Naive thymus-derived CD4-positive, alpha-beta T cell (primary cell): ENCODE measurements at regions not wholly inside any gene's neighbourhood (a gene's known extent, or its start where the extent isn't known, plus 50 kb on each side); places are given as distances from the start of the nearest gene placed in this dataset.

Experiments used
- ATAC-seq: fragments of 150-1000 bp; cut with Tn5 transposase; 2 replicates; pipeline ENCODE4 v1.10.0; 2021; ENCODE audit warnings: mild to moderate bottlenecking, moderate library complexity
- CTCF ChIA-PET: fragments of 350-600 bp; sonication (Branson Sonifier 250); formaldehyde crosslinking; loops from one replicate; lab custom pipeline; 2021; ENCODE audit warnings: antibody characterized with exemption; lab: Charles Lee
- POLR2A ChIA-PET: fragments of 350-600 bp; sonication (Branson Sonifier 250); formaldehyde crosslinking; loops from one replicate; lab custom pipeline; 2021; ENCODE audit warnings: antibody characterized with exemption, inconsistent platforms; lab: Charles Lee
- DNase-seq, 9 donors: peaks; one replicate each; pipeline versions ENCODE4 v3.0.0 to v3.0.0-alpha.2; 2020 to 2022; ENCODE audit warnings: mixed read lengths in 1 of 9
- H3K27ac ChIP-seq: one replicate; pipeline ENCODE4 v1.7.0; 2013; ENCODE audit warnings: mild to moderate bottlenecking, low read depth, low read length, moderate library complexity
- H3K27me3 ChIP-seq, 2 donors: one replicate each; pipeline ENCODE4 v1.7.0; 2013; ENCODE audit warnings: low read length in 2 of 2, mild to moderate bottlenecking in 2 of 2, moderate library complexity in 2 of 2; ENCODE audit not compliant: control insufficient read depth in 2 of 2, insufficient read depth in 2 of 2
- H3K36me3 ChIP-seq, 3 experiments: 1 replicate in 2 of 3; 2 replicates in 1 of 3; pipeline ENCODE4 v1.7.0; 2013; ENCODE audit warnings: low read length in 3 of 3, mild to moderate bottlenecking in 3 of 3, moderate library complexity in 1 of 3; ENCODE audit not compliant: insufficient read depth in 3 of 3, control insufficient read depth in 2 of 3
- H3K4me1 ChIP-seq, 2 donors: one replicate each; pipeline ENCODE4 v1.7.0; 2013; ENCODE audit warnings: low read length in 2 of 2, mild to moderate bottlenecking in 2 of 2, moderate library complexity in 1 of 2; ENCODE audit not compliant: control insufficient read depth in 2 of 2, insufficient read depth in 2 of 2
- H3K4me3 ChIP-seq: 2 replicates; pipeline ENCODE4 v1.7.0; 2013; ENCODE audit warnings: mild to moderate bottlenecking, low read length
- H3K9me3 ChIP-seq, 3 experiments: 1 replicate in 2 of 3; 2 replicates in 1 of 3; pipeline ENCODE4 v1.7.0; 2013; ENCODE audit warnings: low read length in 3 of 3; ENCODE audit not compliant: control insufficient read depth in 2 of 3
- H3K27ac Mint-ChIP-seq, 9 donors: one replicate each; pipeline ENCODE4 v1.8.0; 2020 to 2022; ENCODE audit warnings: mixed read lengths in 9 of 9, mild to moderate bottlenecking in 8 of 9, moderate library complexity in 5 of 9, inconsistent platforms in 2 of 9
- H3K27me3 Mint-ChIP-seq, 5 donors: one replicate each; pipeline ENCODE4 v1.8.0; 2021 to 2022; ENCODE audit warnings: mixed read lengths in 5 of 5, mild to moderate bottlenecking in 1 of 5
- H3K36me3 Mint-ChIP-seq, 5 donors: one replicate each; pipeline ENCODE4 v1.8.0; 2020 to 2022; ENCODE audit warnings: mixed read lengths in 5 of 5, mild to moderate bottlenecking in 3 of 5, inconsistent platforms in 1 of 5
- H3K4me1 Mint-ChIP-seq, 7 donors: one replicate each; pipeline ENCODE4 v1.8.0; 2020 to 2022; ENCODE audit warnings: mixed read lengths in 7 of 7, mild to moderate bottlenecking in 3 of 7, inconsistent platforms in 1 of 7
- H3K4me3 Mint-ChIP-seq, 10 donors: one replicate each; pipeline ENCODE4 v1.8.0; 2020 to 2022; ENCODE audit warnings: mild to moderate bottlenecking in 10 of 10, mixed read lengths in 10 of 10, moderate library complexity in 6 of 10, inconsistent platforms in 2 of 10
- H3K9me3 Mint-ChIP-seq, 11 donors: one replicate each; pipeline ENCODE4 v1.8.0; 2020 to 2022; ENCODE audit warnings: mixed read lengths in 11 of 11, mild to moderate bottlenecking in 4 of 11, inconsistent platforms in 1 of 11, moderate library complexity in 1 of 11
- intact Hi-C, 2 donors: fragments of 100-400 bp; cut with micrococcal nuclease; formaldehyde crosslinking; loops; one replicate each; pipeline ENCODE4 v1.15.1; 2023

DNA sequence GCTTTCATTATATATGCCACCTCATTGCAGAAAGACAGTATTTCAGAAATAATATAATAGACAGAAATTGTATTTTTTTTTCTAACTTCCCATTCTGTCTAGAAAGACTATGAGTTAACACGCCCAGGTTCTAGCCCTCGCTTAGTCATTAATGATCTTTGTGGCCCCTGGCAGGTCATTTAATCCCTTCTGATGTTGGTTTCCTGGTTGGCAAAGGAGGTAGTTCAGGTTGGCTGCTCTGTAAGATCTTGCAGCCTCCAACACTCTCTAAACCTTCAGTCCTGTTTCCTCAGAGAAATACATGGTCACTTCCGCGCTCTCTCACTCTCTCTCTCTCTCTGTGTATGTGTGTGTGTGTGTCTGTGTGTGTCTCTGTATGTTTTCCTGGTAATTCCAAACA, 156.3 kb upstream of the NOCT start:
- POLR2A ChIA-PET, result no interaction called here
- peaks cover 4 to 35% (median 9%) of the 10 kb centered on the region in 5 donors for H3K27me3 Mint-ChIP-seq
- DNase-seq, result no peak
- CTCF ChIA-PET, result no interaction called here
- no peak overlapping the region for H3K4me3 Mint-ChIP-seq
- no peaks in the 10 kb centered on the region for H3K27me3 ChIP-seq
- peaks cover 0 to 10% (median 0%) of the 10 kb centered on the region in 11 donors for H3K9me3 Mint-ChIP-seq
- no peaks in the 10 kb centered on the region for H3K4me1 ChIP-seq
- intact Hi-C loops, result no loop called here
- no peaks in the 10 kb centered on the region for H3K36me3 ChIP-seq
- no peak for ATAC-seq
- no peak overlapping the region for H3K27ac ChIP-seq
- H3K4me1 Mint-ChIP-seq, result no peaks in the 10 kb centered on the region
- no peak overlapping the region for H3K27ac Mint-ChIP-seq
- H3K36me3 Mint-ChIP-seq, result peaks cover 0 to 6% (median 0%) of the 10 kb centered on the region in 5 donors
- H3K4me3 ChIP-seq, result no peak overlapping the region
- H3K9me3 ChIP-seq, result no peaks in the 10 kb centered on the region

DNA sequence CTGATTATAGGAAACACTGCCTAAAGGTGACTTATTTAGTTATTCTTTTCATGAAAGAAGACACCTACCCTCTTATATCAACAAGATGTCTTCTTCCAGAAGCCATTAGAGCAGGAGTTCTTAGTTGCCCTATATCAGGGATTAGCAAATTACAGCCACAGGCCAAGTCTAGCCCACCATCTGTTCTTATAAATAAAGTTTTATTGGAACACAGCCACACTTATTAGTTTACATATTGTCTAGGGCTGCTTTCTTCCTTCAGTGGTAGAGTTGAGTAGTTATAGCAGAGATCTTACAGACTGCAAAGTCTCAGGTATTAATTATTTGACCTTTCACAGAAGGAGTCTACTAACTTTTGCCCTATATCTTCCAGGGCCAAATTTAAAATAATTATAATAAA, 157.2 kb upstream of the NOCT start:
- no peak for ATAC-seq

DNA sequence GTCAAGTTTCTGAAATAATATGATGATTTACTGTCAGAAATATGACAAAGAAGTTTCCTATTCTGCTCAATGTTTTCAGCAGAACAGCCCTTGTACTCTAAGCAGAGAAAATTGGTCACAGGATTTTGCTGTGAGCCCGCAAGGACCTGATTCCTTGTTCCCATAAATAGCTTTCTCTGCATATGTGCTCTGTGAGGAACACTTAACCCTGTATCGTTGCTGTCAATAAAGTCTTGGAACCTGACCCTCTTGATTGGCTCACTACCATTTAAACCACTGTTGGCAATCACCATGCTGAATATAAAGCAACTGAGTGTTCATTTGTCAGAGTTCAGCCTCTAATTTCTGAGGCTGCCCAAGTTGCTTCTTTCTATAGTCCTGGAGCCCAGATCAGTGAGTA, 158.2 kb upstream of the NOCT start:
- ChIA-PET POLR2A (no interaction called here), CTCF (no interaction called here)
- H3K27ac Mint-ChIP-seq, result no peak overlapping the region
- H3K4me3 Mint-ChIP-seq, result no peak overlapping the region
- no peak for DNase-seq
- intact Hi-C loops, result no loop called here
- peaks cover 0 to 6% (median 0%) of the 10 kb centered on the region in 5 donors for H3K36me3 Mint-ChIP-seq
- H3K9me3 Mint-ChIP-seq, result peaks cover 0 to 13% (median 0%) of the 10 kb centered on the region in 11 donors
- Histone ChIP-seq H3K27me3 (no peaks in the 10 kb centered on the region), H3K4me1 (no peaks in the 10 kb centered on the region), H3K9me3 (no peaks in the 10 kb centered on the region), H3K4me3 (no peak overlapping the region), H3K27ac (no peak overlapping the region), H3K36me3 (no peaks in the 10 kb centered on the region)
- peaks cover 8 to 34% (median 15%) of the 10 kb centered on the region in 5 donors for H3K27me3 Mint-ChIP-seq
- H3K4me1 Mint-ChIP-seq, result peaks cover 0 to 3% (median 0%) of the 10 kb centered on the region in 7 donors
- ATAC-seq, result no peak

More for the DNA sequence above, 157.2 kb upstream of the NOCT start:
- Histone ChIP-seq H3K27ac (no peak overlapping the region), H3K4me1 (no peaks in the 10 kb centered on the region), H3K36me3 (no peaks in the 10 kb centered on the region), H3K4me3 (no peak overlapping the region), H3K27me3 (no peaks in the 10 kb centered on the region), H3K9me3 (no peaks in the 10 kb centered on the region)
- DNase-seq, result no peak
- Mint-ChIP-seq H3K9me3 (peaks cover 0 to 10% (median 0%) of the 10 kb centered on the region in 11 donors), H3K36me3 (peaks cover 0 to 6% (median 0%) of the 10 kb centered on the region in 5 donors), H3K4me1 (no peaks in the 10 kb centered on the region), H3K27me3 (peaks cover 4 to 32% (median 9%) of the 10 kb centered on the region in 5 donors), H3K27ac (no peak overlapping the region), H3K4me3 (no peak overlapping the region)
- intact Hi-C loops, result no loop called here
- ChIA-PET CTCF (no interaction called here), POLR2A (no interaction called here)

DNA sequence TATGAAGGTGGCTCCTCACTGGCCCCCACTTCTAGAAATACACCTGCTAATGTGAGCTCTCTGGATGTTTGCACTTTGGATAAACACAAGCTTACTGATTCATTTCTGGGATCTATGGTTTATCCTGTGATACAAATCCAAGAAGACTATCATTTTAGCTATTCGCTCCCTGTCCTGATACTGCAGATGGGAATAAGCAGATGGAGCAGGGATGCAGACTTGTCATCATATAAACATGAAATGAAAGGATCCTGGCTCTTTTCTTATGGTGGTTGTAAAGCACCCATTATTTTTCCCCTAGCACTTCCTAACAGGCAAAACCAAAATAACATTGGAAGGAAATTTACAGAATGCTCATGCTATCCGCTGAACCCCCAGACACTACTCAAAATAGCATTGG, 162.9 kb upstream of the NOCT start:
- Mint-ChIP-seq H3K27ac (no peak overlapping the region), H3K9me3 (peaks cover 0 to 13% (median 0%) of the 10 kb centered on the region in 11 donors), H3K4me1 (peaks cover 0 to 8% (median 5%) of the 10 kb centered on the region in 7 donors), H3K4me3 (no peak overlapping the region), H3K36me3 (peaks cover 0 to 6% (median 0%) of the 10 kb centered on the region in 5 donors), H3K27me3 (peaks cover 10 to 32% (median 26%) of the 10 kb centered on the region in 5 donors)
- H3K4me1 ChIP-seq, result no peaks in the 10 kb centered on the region
- no peaks in the 10 kb centered on the region for H3K36me3 ChIP-seq
- no peaks in the 10 kb centered on the region for H3K9me3 ChIP-seq
- H3K27ac ChIP-seq, result no peak overlapping the region
- H3K4me3 ChIP-seq, result no peak overlapping the region
- intact Hi-C loops, result no loop called here
- DNase-seq (no peak), ATAC-seq (no peak)
- H3K27me3 ChIP-seq, result no peaks in the 10 kb centered on the region
- ChIA-PET CTCF (no interaction called here), POLR2A (no interaction called here)

DNA sequence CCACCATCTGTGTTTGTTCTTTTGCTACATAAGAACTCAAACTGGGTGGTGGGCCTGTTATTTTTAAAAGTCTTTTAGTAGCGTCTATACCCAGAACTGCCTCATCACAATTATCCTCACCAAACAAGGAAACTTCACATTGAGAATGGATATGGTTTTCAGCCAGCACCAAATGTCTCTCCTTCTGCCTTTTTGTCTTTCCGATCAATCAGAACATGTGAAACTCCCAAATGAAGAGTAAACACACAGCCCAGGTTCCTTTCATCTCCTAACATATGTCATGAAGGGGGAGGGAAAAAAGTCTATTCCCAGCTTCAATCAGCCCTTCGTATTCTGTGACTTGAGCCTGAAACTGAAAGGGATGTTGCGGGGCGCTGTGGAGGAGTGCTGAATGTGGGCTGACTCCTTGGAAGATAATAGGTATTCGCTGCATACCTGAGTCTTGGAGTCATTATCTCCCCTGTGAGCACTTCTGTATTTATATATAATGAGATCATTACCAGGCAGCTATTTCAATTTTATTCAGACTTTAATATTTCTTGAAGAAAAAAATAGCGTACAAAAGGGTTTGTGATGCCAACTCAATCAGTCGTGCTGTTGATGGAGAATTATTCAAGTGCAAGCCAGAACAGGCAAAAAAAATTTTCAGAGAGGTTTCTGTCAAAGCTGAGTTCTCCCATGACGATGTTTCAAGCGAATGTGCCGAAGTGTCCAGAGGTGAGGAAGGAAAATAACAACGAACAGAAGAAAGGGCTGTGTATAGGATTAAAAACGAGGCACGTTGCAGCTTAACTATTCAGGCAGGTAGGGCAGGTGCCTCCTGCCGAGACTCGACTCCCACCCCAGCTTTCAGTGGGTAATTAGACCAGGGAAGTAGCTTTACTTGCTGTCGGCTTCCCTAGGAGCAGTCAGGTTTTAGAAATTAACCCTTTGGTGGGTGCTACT, 163.9 kb upstream of the NOCT start:
- Histone ChIP-seq H3K9me3 (no peaks in the 10 kb centered on the region), H3K27ac (no peak overlapping the region), H3K4me1 (no peaks in the 10 kb centered on the region), H3K4me3 (no peak overlapping the region), H3K36me3 (no peaks in the 10 kb centered on the region), H3K27me3 (no peaks in the 10 kb centered on the region)
- peaks cover 10 to 38% (median 24%) of the 10 kb centered on the region in 5 donors for H3K27me3 Mint-ChIP-seq
- ATAC-seq (no peak), DNase-seq (no peak)
- H3K36me3 Mint-ChIP-seq, result peaks cover 0 to 6% (median 0%) of the 10 kb centered on the region in 5 donors
- peaks cover 0 to 13% (median 0%) of the 10 kb centered on the region in 11 donors for H3K9me3 Mint-ChIP-seq
- POLR2A ChIA-PET, result no interaction called here
- H3K4me3 Mint-ChIP-seq, result peak overlapping the region in 3 of 10 donors; percentile 8 to 52 (median 34)
- peaks cover 0 to 8% (median 5%) of the 10 kb centered on the region in 7 donors for H3K4me1 Mint-ChIP-seq
- intact Hi-C loops, result no loop called here
- CTCF ChIA-PET, result no interaction called here
- H3K27ac Mint-ChIP-seq, result no peak overlapping the region

DNA sequence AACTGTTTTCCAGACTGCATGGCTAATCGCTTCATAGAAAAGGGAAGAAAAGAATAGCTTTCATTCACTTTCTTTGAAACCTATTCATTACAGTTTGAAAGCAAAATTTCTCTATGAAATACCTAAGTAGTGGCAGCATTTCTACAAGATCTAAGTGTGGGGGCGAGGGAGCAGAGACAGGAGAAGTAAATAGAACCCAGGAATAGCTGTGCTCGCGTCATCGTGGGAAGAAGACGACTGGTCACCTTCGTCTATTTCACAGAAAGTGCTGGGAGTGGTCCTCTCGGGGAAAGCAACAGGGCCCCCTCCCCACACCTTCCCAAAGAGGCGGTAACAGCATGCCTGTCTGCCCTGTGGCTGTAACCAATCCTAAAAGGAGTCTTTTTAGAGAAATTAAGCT, 169.9 kb upstream of the NOCT start:
- Mint-ChIP-seq H3K27ac (no peak overlapping the region), H3K4me1 (no peaks in the 10 kb centered on the region), H3K36me3 (no peaks in the 10 kb centered on the region), H3K4me3 (no peak overlapping the region), H3K9me3 (peaks cover 0 to 3% (median 0%) of the 10 kb centered on the region in 11 donors), H3K27me3 (peaks cover 8 to 21% (median 11%) of the 10 kb centered on the region in 5 donors)
- no peak for DNase-seq
- Histone ChIP-seq H3K9me3 (no peaks in the 10 kb centered on the region), H3K36me3 (no peaks in the 10 kb centered on the region), H3K27me3 (no peaks in the 10 kb centered on the region), H3K4me3 (no peak overlapping the region), H3K4me1 (no peaks in the 10 kb centered on the region), H3K27ac (no peak overlapping the region)
- POLR2A ChIA-PET, result no interaction called here
- CTCF ChIA-PET, result interaction anchor here (0.8 kb wide), 1 partner anchor 501 kb away, joined by 6 read pairs; no protein-coding TSS in a partner anchor
- intact Hi-C loops, result no loop called here
- ATAC-seq, result no peak
